Mammary epithelial cell (primary cell): ENCODE measurements at regions not wholly inside any gene's neighbourhood (a gene's known extent, or its start where the extent isn't known, plus 50 kb on each side); places are given as distances from the start of the nearest gene placed in this dataset.

Source experiments
- CTCF ChIP-seq, 2 donors: IDR thresholded peaks in 1 of 2; conservative IDR thresholded peaks in 1 of 2; 2 replicates each; pipeline ENCODE4 v1.5.1; 2011 to 2012; ENCODE audit warnings: inconsistent platforms in 2 of 2, low read length in 2 of 2, mild to moderate bottlenecking in 2 of 2, control low read depth in 1 of 2, low read depth in 1 of 2; ENCODE audit not compliant: insufficient read depth in 1 of 2; ENCODE audit errors: extremely low read depth in 1 of 2
- EZH2 ChIP-seq: IDR thresholded peaks from 2 replicates; pipeline ENCODE4 v1.6.1; 2012; ENCODE audit warnings: low read length, inconsistent platforms, borderline replicate concordance

- TF ChIP-seq CTCF (conservative IDR thresholded peaks at IDR 0.05 in 1 of 2, IDR thresholded peaks at IDR 0.05 in 1 of 2; ENCODE audit: extremely low read depth in 1 of 2, insufficient read depth in 1 of 2, low read depth in 1 of 2, low read length in 2 of 2) (no peak), EZH2 (no peak)
Measured at GRCh38 chr2:74081763-74082110, 66.0 kb downstream of the BOLA3 start.
